A673 (cell line): ENCODE measurements at regions not wholly inside any gene's neighbourhood (a gene's known extent, or its start where the extent isn't known, plus 50 kb on each side); places are given as distances from the start of the nearest gene placed in this dataset.
A peak's percentile ranks its signal among the peaks of the same experiment; 100 is the strongest.

Source experiments
- BruUV-seq: library from RNA; stranded (reverse); fragments of 400-500 nt; replicated peaks from 2 replicates; lab custom pipeline; 2021; lab: Mats Ljungman, UMichigan
- CTCF ChIA-PET: fragments of 300-600 bp; sonication (Branson Sonifier 250); formaldehyde crosslinking; loops from one replicate; lab custom pipeline; 2022; ENCODE audit warnings: antibody characterized with exemption; lab: Charles Lee
- POLR2A ChIA-PET: fragments of 300-600 bp; sonication (Branson Sonifier 250); formaldehyde crosslinking; loops from one replicate; lab custom pipeline; 2022; ENCODE audit warnings: antibody characterized with exemption; ENCODE audit not compliant: low non-redundant PET; lab: Charles Lee
- DNase-seq: peaks from one replicate; pipeline ENCODE4 v3.0.0-alpha.2; 2015; ENCODE audit warnings: low spot score
- H3K27ac ChIP-seq: fragments of 200-600 bp; sonication (generic); 2 replicates; pipeline ENCODE4 v1.5.1; 2016; ENCODE audit warnings: mixed run types, low read depth, mild to moderate bottlenecking, mixed read lengths, antibody characterized with exemption, low read length; ENCODE audit not compliant: poor library complexity, severe bottlenecking
- H3K27me3 ChIP-seq: fragments of 200-600 bp; sonication (generic); replicated peaks from 2 replicates; pipeline ENCODE4 v1.6.1; 2017; ENCODE audit warnings: mixed run types, low read depth, mild to moderate bottlenecking, mixed read lengths, antibody characterized with exemption, low read length; ENCODE audit not compliant: insufficient read depth, poor library complexity
- H3K36me3 ChIP-seq: fragments of 200-600 bp; sonication (generic); 2 replicates; pipeline ENCODE4 v1.6.1; 2016; ENCODE audit warnings: mixed run types, mild to moderate bottlenecking, mixed read lengths, antibody characterized with exemption, low read length; ENCODE audit not compliant: insufficient read depth, poor library complexity, severe bottlenecking
- H3K4me1 ChIP-seq: fragments of 200-600 bp; sonication (generic); 2 replicates; pipeline ENCODE4 v1.6.1; 2017; ENCODE audit warnings: mixed run types, mild to moderate bottlenecking, mixed read lengths, antibody characterized with exemption, low read length; ENCODE audit not compliant: insufficient read depth, poor library complexity, severe bottlenecking
- H3K4me3 ChIP-seq: fragments of 200-600 bp; sonication (generic); 2 replicates; pipeline ENCODE4 v1.5.1; 2016; ENCODE audit warnings: low read depth, mixed run types, mild to moderate bottlenecking, mixed read lengths, low read length; ENCODE audit not compliant: poor library complexity, severe bottlenecking
- H3K9me3 ChIP-seq: fragments of 200-600 bp; sonication (generic); 2 replicates; pipeline ENCODE4 v1.6.1; 2016; ENCODE audit warnings: mixed run types, low read depth, mild to moderate bottlenecking, mixed read lengths, antibody characterized with exemption, low read length; ENCODE audit not compliant: poor library complexity, severe bottlenecking
- EZH2 ChIP-seq: fragments of 200-600 bp; sonication (generic); IDR thresholded peaks from 2 replicates; pipeline ENCODE4 v1.6.1; 2017; ENCODE audit warnings: borderline replicate concordance, low read depth, mild to moderate bottlenecking, mixed read lengths, antibody characterized with exemption, low read length; ENCODE audit not compliant: poor library complexity, severe bottlenecking
- intact Hi-C: fragments of 100-400 bp; cut with micrococcal nuclease; formaldehyde crosslinking; loops from one replicate; pipeline ENCODE4 v1.10.0; 2022; ENCODE audit not compliant: unreplicated experiment
- TF ChIP-seq, protein P1 (sequence below): fragments of 300-800, 200-600 bp; sonication (generic); conservative IDR thresholded peaks from 2 replicates; pipeline ENCODE4 v1.5.1; 2017; ENCODE audit warnings: low read depth, mild to moderate bottlenecking, antibody characterized with exemption, low read length, moderate library complexity, mixed read lengths

DNA sequence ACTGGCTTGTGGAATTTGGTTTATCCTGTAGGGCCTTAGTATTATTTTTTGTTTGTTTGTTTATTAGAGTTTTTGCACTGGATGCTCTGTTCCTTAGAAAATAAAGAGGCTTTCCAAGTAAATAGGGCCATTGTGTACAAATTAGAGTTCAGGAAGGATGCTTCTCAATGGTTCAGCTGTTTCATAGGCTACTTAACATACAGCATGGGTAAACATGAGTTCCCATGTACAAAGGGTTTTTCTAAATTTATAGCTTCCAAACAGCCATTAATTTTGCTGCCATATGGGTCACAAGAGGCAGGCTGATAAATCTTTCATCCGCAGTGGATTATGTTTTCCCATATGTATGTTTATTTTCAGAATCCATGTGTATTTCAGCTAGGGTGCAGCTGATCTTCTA lies 121.6 kb upstream of the WDR11 start:
- POLR2A ChIA-PET, result no interaction called here
- Histone ChIP-seq H3K27me3 (peaks cover 5% of the 10 kb centered on the region), H3K9me3 (no peaks in the 10 kb centered on the region), H3K27ac (no peak overlapping the region), H3K4me3 (no peak overlapping the region), H3K36me3 (no peaks in the 10 kb centered on the region), H3K4me1 (no peaks in the 10 kb centered on the region)
- CTCF ChIA-PET, result no interaction called here
- intact Hi-C loops, result no loop called here
- no peak for DNase-seq
- TF ChIP-seq, protein P1, sequence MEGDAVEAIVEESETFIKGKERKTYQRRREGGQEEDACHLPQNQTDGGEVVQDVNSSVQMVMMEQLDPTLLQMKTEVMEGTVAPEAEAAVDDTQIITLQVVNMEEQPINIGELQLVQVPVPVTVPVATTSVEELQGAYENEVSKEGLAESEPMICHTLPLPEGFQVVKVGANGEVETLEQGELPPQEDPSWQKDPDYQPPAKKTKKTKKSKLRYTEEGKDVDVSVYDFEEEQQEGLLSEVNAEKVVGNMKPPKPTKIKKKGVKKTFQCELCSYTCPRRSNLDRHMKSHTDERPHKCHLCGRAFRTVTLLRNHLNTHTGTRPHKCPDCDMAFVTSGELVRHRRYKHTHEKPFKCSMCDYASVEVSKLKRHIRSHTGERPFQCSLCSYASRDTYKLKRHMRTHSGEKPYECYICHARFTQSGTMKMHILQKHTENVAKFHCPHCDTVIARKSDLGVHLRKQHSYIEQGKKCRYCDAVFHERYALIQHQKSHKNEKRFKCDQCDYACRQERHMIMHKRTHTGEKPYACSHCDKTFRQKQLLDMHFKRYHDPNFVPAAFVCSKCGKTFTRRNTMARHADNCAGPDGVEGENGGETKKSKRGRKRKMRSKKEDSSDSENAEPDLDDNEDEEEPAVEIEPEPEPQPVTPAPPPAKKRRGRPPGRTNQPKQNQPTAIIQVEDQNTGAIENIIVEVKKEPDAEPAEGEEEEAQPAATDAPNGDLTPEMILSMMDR, result no peak
- TF ChIP-seq EZH2, result no peak
- BruUV-seq, result no TSS peak

DNA sequence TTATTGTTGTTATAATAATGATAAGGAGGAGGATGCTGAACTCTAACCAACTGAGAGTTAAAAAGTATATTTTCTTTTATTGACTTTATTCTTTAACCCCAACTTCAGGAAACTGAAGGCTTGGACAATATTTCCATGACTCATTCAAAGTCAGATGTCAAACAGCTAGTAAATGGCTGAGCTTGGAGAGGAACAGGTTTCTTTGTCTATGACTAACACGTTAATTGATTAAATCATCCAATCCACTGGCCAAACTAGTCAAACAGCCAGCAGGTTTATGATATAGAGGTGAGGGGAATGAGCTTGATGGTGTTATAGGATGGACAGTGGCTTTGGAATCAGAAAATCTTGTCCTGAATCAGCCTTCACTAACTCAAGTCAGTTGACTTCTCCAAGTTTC lies 119.1 kb upstream of the WDR11 start:
- DNase-seq, result no peak
- H3K36me3 ChIP-seq, result no peaks in the 10 kb centered on the region
- ChIA-PET CTCF (no interaction called here), POLR2A (no interaction called here)
- no peaks in the 10 kb centered on the region for H3K27me3 ChIP-seq
- TF ChIP-seq EZH2, result no peak
- TF ChIP-seq, protein P1, result no peak
- H3K27ac ChIP-seq, result no peak overlapping the region
- no TSS peak for BruUV-seq
- H3K4me3 ChIP-seq, result no peak overlapping the region
- no peaks in the 10 kb centered on the region for H3K4me1 ChIP-seq
- H3K9me3 ChIP-seq, result no peaks in the 10 kb centered on the region
- intact Hi-C loops, result loop anchor here (10.0 kb wide), 1 partner anchor 307 kb away; no protein-coding TSS in a partner anchor

DNA sequence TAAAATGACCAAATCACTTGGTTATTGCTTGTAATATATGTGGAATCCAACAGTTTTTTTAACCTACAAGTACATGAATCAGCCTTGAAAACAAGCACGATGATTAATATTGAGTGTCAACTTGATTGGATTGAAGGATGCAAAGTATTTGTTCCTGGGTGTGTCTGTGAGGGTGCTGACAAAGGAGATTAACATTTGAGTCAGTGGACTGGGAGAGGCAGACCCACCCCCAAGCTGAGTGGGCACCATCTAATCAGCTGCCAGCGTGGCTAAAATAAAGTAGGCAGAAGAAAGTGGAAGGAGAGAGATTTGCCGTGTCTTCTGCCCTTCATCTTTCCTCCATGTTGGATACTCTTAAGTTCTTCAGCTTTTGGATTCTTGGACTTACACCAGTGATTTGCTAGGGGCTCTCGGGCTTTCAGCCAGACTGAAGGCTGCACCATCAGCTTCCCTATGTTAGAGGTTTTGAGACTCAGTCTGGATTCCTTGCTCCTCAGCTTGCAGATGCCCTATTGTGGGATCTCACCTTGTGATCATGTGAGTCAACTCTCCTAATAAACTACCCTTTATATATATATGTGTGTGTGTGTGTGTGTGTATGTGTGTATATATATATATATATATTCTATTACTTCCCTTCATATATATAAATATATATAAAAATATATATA lies 118.4 kb upstream of the WDR11 start:
- H3K27ac ChIP-seq, result no peak overlapping the region
- no TSS peak for BruUV-seq
- POLR2A ChIA-PET, result interaction anchor here (0.6 kb wide), 1 partner anchor 10 kb away, joined by 3 read pairs; no protein-coding TSS in a partner anchor
- peaks cover 4% of the 10 kb centered on the region for H3K27me3 ChIP-seq
- no peaks in the 10 kb centered on the region for H3K4me1 ChIP-seq
- H3K4me3 ChIP-seq, result no peak overlapping the region
- no peaks in the 10 kb centered on the region for H3K9me3 ChIP-seq
- TF ChIP-seq EZH2, result no peak
- TF ChIP-seq, protein P1, result no peak
- no peaks in the 10 kb centered on the region for H3K36me3 ChIP-seq
- CTCF ChIA-PET, result no interaction called here
- DNase-seq, result peak; percentile 4
- intact Hi-C loops, result loop anchor here (10.0 kb wide), 1 partner anchor 308 kb away; no protein-coding TSS in a partner anchor
